Epidermal melanocyte (primary cell): ENCODE measurements at regions not wholly inside any gene's neighbourhood (a gene's known extent, or its start where the extent isn't known, plus 50 kb on each side); places are given as distances from the start of the nearest gene placed in this dataset.

Experiments
- DNase-seq: peaks from one replicate; pipeline ENCODE4 v3.0.0; 2011; ENCODE audit warnings: low spot score; ENCODE audit not compliant: insufficient read length

DNA sequence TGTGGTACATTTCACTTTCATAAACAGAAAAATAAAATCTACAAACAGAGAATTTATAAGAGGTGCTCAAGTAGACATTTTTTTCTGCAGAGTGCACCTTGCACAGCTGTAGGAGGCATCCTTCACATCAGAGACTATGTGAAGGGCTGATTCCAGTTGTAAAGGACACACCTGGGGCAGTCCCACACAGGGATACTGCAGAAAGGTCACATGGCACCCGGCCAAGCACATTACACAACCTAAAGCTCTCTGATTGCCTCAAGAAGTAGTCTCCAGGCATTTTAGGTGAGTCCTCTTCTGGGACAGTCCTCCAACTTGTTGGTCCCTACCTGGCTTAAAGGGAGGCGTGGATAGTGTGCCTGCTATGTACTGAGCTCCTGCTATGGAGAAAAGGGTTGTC, 502.9 kb upstream of the NOX3 start:
- no peak for DNase-seq

DNA sequence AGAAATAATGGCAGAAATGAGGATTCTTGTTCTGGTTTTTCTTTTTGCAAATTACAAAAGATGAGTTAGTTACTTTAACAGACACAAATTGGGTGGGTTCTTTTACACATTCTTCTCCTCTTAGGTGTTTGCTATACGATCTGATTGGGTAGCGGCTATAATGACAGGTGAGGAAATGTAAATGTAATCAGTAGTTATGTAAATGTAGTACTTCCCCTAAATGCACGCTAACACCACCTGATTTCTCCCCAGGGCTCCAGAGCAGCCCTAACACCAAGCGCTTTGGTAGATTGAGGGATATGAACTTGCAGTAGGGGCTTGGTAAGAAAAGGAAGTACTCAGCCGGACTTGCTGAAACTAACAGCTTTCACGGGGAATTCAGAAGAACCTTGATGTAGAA, 499.4 kb upstream of the NOX3 start:
- no peak for DNase-seq

DNA sequence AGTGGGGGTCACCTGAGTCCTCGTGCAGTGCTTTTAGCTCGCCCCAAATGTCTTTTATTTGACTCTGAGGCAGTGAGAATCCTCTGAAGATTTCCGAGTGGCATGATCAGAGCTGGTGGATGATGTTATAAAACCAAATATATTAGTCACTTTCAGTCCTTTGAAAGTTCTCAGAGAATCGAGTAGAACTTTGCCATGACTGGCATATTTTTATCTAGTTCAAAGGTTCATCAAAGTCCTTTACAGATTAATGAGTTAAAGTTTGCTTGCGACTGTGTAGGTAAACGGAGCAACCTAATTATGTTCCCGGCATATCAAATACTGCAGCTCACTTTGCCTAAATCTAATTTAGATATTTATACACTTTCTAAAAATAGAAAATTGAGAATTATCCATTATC, 498.5 kb upstream of the NOX3 start:
- DNase-seq: no peak

DNA sequence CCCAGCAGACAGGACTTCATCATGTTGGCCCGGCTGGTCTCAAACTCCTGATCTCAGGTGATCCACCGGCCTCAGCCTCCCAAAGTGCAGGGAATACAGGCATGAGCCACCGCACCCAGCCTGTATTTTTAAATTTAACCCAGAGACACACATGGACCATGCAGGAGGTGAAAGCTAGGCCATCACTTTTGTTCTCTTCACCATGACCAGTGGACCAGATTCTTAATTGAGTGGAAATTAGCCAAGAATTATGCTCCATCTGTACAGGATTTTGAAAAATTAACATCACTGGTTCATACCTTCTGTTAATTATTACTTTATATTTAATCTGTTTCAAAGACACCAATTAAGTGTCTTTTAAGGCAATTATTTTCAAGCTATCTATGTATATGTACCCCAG, 493.6 kb upstream of the NOX3 start:
- DNase-seq: no peak

DNA sequence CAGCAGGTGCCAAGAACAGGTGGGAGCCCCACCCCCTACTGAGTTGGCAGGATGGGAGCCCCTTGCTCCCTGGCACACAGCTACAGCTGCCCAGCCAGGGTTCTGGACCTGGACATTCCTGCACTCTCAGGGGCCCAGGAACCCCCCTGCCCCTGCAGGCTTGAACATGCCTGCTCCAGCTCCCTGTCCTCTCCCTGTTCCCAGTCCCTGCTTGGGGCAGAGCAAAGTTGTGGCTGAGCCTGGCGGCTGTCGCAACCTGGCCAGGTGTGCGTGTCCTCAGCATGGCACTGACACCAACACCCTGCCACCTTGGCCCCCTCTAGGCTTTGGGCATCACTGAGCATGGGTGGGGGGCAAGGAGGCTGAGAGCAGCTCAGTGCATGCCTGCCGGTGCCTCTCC, 491.2 kb upstream of the NOX3 start:
- no peak for DNase-seq

DNA sequence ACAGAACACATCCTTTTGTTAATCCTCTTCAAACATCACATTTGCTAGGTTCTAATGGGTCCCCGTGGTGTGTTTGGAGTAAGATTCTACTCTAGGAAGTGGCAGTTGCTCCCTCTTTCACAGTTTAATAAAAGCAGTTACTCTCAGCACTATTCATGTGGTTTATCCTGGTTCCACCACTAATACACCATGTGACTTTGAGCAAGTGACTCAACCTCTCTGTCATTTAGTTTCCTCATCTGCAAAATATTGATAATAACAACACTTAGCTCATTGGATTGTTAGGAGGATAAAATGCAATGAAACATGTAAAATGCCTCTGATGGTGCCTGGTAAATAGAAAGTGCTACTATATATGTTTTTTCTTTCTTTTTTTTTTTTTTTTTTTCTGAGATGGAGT, 488.0 kb upstream of the NOX3 start:
- DNase-seq: no peak

DNA sequence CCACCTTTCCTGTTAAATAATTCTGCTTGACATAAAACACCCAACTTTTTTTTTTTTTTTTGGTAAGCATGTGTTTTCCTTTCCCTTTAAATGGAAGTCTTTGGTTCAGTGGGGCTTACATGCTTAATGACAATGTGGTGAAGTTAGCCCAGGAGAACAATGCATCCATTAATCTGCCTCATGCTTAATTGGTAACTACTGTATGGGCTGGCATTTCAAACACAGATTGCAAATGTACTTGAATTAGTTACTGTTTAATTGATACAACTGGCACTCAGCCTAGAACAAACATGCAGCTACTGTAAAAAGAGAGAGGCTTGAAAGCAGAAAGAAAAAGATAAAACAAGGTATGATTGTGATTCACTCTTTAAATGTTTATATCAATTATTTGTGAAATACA, 483.6 kb upstream of the NOX3 start:
- DNase-seq: no peak

DNA sequence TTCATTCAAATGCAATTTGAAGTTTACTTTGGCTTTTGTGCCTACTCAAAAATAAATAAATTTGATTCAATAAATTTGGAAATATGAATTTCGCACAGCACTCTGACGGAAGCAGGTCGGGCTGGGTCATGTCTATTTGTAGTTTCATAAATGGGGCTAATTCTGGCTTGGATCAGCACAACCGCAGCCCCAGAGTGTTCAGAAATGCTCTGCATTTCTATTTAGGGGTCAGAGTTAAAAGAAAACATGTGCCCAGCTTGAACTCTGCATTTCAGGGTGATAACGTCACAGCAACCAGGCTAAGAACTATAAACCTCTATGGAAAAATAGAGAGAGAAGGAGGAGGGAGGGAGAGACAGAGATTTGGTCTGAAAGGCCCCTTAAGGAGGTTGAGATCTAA, 480.9 kb upstream of the NOX3 start:
- no peak for DNase-seq

DNA sequence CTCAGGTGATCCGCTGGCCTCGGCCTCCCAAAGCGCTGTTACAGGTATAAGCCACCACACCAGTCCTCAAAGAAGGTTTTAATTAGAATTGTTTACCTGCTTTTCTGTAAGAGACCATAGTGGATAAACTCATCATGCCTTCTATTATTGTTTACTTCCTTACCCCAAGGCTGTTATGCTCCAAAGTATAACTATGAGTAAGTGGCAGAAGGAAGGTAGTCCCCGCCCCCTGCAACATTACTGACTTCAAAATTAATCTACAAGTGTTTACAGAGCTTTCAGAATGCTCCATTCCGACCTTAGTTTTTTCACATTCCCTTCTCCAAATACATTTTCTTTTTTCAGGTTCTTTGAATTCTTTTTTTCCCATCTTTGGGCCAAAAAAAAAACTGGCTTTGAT, 480.5 kb upstream of the NOX3 start:
- DNase-seq: no peak

DNA sequence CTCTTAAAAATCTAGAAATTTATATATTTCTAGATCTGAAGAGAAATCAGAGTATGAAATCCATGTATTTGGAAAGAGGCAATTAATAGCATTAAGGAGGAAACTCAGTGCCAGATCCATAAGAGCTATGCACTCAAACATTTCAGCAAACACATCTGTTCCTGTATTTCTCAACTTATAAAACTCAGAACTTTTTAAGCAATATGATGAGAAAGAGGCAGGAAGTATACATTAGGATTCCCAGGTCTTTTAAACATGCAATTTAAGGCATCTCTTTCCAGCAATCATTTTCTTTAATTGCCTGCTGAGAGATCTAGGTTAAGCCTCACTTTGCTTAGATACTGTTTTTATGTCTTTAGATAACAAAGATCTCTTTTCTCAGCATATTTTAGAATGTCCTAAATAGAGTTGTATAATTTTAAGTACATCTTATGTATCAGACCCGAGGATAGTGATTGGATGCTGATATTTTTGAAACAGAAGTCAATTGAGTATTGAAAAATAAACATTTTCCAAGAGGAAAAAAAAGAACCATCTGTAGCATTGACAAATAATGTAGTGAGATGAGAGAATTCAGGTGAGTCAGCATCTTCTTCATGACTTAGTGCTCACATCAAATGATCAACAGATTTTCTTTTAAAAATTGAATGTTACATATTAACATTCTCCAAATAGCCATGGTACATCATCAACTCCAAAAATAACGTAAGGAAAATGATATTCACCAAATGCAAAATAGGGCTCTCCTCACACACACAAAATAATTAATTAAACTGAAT, 461.4 kb upstream of the NOX3 start:
- no peak for DNase-seq

DNA sequence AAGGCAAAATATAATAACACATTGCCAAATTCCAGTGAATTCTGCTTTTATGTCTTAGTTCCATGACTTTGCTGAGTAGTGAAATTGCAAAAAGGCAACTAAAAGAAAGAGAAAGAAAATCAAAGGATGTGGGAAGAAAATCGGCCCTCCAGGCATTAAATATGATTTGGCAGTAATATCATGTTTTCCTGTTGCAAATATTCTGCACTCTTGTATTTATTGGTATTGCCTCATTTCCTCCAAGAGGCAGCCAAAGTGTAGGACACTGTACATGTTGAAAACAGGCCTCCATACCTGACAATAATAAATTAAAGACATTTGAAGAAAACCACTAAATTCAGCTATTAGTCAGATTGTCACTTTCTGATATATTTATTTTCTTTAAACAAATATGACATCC, 460.0 kb upstream of the NOX3 start:
- DNase-seq: no peak

DNA sequence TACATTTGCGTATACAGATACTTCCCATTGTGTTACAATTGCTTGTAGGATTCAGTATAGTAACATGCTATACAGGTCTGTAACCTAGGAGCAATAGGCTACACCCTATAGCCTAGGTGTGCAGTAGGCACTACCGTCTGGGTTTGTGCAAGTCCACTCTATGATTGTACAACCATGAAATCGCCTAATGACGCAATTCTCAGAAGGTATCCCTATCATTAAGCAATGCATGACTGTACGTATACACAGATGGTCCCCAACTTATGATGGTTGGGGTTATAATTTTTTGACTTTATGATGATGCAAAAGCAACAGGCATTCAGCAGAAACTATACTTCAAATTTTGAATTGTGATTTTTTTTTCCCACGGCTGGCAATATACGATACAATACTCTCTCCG, 458.2 kb upstream of the NOX3 start:
- no peak for DNase-seq

DNA sequence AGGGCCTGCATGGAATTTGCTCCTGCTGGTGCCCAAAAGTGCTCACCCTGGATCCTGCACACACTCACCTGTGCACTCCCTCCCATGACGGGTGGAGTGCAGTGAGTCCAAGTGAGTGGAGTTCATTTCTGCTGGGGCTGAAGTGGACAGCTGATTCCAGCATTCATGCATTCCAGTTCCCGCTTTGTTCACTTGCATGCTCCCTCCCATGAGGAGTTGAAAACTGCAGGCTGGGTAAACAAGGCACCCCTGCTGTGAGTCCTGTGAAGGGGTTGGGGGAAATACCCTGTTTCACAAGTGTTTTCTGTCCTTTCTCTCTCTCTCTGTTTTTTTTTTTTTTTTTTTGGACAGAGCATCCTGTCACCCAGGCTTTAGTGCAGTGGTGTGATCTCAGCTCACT, 454.1 kb upstream of the NOX3 start:
- no peak for DNase-seq

DNA sequence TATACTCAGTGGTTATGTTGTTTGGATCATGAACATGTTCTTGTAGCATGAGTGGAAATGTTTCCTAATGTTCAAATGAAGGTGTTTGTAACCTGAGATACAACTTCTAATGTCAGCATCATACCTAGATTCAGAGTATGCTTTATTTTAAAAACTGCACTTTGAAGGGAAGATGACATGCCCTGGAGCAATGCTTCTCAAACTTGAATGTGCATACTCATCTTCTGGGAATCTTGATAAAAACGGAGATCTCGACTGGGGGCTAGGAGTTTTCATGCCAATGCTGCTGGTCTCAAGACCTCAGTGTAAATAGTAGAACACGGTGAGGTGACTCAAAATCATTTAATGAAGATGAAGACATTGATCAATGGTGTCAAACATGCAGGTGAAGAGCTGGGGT, 440.0 kb upstream of the NOX3 start:
- DNase-seq: no peak

DNA sequence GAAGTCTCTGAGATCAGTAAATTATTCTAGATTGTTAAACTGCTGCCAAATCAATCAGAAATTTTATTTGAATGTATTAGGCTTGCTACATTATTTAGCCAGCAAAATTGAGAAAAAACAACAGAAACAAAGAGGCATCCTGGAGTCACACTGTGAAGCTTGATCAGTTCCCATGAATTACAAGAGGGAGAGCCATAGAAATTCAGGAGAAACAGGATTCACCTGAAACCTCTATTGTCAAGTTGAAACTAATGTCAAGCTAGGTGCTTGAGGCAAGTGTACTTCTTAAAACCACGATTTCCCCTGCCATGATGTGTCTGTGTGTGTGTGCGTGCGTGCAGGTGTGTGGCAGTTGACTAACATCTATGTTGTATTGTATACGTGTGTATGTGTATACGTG, 439.1 kb upstream of the NOX3 start:
- DNase-seq: no peak

DNA sequence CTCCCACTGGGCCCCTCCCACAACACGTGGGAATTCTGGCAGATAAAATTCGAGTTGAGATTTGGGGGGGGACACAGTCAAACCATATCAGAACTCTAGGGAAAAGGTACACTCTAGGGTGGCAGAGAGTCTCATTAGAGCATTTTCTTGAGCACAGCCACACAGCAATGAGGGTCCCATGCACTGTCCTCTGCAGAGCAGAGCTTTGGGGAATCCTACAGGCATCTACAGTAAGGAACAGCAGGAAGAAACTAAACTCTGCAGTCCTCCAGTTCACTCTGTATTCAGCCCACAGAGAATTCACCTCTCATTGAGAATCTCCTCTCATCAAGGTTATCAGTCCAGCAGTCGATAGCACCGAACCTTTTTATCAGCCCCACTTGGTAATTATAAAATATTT, 438.6 kb upstream of the NOX3 start:
- DNase-seq: no peak

DNA sequence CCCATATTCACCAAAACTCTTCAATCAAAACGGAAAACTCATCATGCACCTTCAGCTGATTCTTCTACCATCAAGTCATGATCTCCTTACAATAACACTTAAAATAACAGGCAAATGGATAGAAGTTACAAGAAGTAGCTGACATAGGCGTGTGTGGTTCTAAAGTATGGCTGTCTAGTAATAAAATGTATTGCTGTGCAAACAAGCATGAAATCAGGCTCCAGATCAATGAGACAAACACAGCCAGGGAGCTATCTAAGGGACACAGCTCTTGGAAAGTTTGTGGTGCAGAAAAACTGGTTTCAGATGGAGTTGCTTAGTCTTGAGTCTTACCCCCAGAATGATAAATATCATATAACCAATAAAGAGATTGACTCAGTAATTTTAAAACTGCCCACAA, 434.8 kb upstream of the NOX3 start:
- DNase-seq: no peak

DNA sequence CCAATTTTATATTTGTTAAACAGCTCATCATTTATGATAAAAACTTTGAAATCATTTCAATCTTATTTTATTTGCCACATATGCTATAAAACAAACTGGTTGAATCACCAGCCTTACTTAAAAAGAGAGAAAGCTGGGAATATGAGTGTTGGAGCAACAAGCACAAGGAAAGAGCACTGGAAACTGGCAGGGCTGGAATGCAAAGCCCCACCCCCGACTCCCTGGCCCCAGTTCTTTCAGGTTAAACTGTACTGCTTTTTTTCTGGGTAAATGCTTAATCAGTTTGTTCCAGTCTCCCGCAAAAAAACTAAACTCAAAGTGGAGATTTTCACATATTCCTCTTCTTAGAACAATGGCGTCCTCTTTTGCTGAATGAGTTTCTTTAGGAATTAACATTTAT, 433.8 kb upstream of the NOX3 start:
- no peak for DNase-seq

DNA sequence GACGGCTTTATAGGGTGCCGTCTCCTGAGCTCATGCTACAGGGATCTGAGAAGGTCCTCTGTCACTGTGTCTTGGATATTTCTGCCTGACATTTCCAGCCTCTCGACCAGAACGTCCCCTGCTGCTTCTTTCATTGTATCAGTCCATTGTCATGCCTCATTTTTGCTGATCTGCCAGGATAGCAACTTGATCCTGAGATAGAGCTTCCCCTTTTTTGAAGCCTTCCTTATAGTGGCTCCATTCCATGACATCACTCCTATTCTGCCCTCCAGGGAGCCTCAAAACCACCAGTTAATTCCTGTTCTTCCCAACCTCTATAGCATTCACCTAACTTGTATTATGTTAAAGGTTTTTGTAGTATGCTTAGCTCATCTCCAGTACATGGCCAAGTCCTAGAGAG, 431.8 kb upstream of the NOX3 start:
- no peak for DNase-seq

DNA sequence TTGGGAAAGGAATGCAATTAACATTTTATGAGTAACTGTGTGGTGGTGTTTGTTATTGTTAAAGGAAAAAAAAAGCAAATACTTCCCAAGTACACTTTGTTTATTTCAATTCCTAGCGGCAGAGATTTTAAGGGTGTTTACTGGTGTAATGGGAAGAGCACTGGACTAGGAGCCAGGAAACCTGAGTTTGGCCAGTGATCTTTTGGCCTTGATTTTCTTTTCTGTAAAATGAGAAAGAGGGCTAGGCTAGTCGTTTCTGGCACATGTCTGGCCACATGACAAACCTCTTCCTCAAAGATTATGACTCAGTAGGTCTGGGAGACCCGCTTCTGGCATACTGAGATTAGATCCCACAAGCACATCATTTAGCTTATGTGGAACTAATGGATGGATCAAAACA, 428.1 kb upstream of the NOX3 start:
- DNase-seq: no peak

DNA sequence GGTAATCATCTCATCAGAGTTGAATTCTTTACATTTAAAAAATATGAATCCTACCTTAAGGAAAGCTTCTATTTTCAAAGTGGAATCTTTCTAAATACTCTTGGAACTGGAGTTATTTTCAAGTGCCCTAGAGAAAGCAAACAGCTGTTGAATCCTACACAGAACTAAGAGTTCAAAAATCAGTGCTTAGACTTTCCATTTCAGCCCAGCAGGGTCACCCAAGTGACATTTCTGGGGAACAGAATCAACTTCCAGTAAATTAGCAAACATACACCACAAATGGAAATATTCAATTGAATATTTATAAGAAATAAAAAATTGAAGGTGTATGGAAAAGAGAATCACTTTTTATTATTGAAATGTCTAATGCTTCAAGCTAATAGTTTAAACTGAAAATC, 427.7 kb upstream of the NOX3 start:
- DNase-seq: no peak

DNA sequence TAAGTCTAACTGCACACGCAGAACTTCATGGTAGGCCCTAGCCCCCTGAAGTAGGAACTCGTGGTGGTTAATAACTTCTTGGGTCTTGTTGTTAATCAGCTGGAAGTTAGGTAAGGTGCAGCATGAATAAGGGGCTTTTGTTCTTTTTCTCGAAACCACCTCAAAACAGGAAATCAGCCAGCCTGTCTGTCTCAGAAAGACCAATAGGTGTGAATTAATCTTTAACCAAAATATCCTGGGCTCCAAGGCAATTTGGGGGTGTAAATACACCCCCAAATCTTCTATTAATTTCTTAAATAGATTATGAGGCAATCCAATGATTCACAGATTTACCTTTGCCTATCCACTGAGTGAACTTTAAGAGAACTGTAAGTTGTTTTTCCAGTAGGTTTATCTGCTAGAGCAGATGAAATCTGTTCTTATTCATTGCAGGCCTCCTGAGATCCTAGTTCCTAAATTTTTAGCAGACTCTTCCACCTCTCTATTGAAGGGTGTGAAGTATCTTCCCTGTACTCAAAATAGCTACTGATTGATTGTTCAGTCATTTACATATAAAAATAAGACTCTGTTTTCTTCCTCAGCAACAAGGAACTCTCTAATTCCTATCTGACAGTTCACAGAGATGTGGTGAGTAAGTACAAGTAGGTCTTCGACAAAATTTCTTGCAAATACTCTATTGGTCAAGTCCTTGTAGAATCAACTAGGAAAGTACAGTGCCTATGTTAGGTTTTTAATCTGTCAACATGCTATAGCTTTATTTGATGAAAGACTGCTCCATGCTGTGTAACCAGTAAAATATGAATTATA, 427.1 kb upstream of the NOX3 start:
- DNase-seq: no peak

DNA sequence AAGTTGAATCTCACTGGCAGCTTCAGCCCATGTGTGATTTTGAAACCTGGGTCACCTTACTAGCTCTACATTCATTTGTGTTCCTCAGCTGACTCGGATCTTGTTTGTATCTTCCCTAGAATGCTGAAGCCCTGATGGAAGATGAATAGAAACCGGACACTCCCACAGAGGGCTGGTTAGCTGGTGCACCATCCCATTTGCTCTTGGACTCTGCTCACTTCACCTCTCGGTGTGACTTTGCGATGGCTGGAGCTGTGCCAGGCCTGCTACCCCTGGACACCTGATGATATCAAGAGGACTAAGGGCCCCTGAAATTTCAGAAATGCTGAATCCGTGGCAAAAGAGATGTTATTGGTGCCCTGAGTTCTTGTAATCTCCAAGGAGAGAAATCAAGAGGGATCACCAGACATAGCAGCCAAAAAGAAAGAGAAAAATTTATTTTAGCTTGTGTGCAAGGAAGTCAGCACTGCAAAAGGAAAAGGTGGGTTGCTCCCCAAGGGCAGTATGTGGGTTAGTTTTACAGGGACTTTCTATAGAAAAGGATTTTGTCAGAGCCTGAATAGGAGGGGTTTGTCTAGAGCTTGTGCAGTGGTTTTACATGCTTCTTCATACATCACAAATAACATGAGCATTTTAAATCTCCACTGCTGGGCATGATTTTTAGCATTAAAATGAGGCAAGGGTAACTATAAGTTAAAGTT, 426.3 kb upstream of the NOX3 start:
- no peak for DNase-seq
